Adrenal gland (tissue), 9 donors: ENCODE measurements at regions not wholly inside any gene's neighbourhood (a gene's known extent, or its start where the extent isn't known, plus 50 kb on each side); places are given as distances from the start of the nearest gene placed in this dataset.

ENCODE experiments used
- DNase-seq, 7 donors: peaks; one replicate each; pipeline ENCODE4 v3.0.0-alpha.2; 2019 to 2020
- H3K27ac ChIP-seq, 5 donors: fragments of 200-600 bp; sonication (generic) in 4 of 5; 1 replicate in 3 of 5; 2 replicates in 2 of 5; pipeline versions ENCODE4 v1.5.1 to v1.8.0; 2016 to 2020; ENCODE audit warnings: mild to moderate bottlenecking in 1 of 5
- H3K27me3 ChIP-seq: fragments of 200-600 bp; 2 replicates; pipeline ENCODE4 v1.8.0; 2021
- H3K36me3 ChIP-seq, 2 donors: fragments of 200-600 bp; replicated peaks in 1 of 2; 1 replicate in 1 of 2; 2 replicates in 1 of 2; pipeline versions ENCODE4 v1.5.1 to v1.8.0; 2018 to 2022
- H3K4me1 ChIP-seq, 2 donors: fragments of 200-600 bp; replicated peaks in 1 of 2; 1 replicate in 1 of 2; 2 replicates in 1 of 2; pipeline versions ENCODE4 v1.5.1 to v1.8.0; 2018 to 2021
- H3K4me3 ChIP-seq, 4 donors: fragments of 200-600 bp; sonication (generic) in 3 of 4; one replicate each; pipeline ENCODE4 v1.5.1; 2016 to 2018
- H3K9me3 ChIP-seq, 3 donors: fragments of 200-600 bp; sonication (generic) in 1 of 3; replicated peaks in 1 of 3; 1 replicate in 2 of 3; 2 replicates in 1 of 3; pipeline versions ENCODE4 v1.5.1 to v1.8.0; 2016 to 2021
- CTCF ChIP-seq, 6 experiments: fragments of 450-650 bp in 4 of 6; fragments of 200-600 bp in 2 of 6; sonication (generic) in 1 of 6; IDR thresholded peaks; 1 replicate in 5 of 6; 2 replicates in 1 of 6; pipeline versions ENCODE4 v1.5.1 to v1.8.0; 2016 to 2021; ENCODE audit warnings: antibody characterized with exemption in 6 of 6, mild to moderate bottlenecking in 2 of 6, moderate library complexity in 1 of 6
- POLR2A ChIP-seq, 2 donors: fragments of 450-650 bp; IDR thresholded peaks; one replicate each; pipeline ENCODE4 v1.6.1; 2017; ENCODE audit warnings: antibody characterized with exemption in 2 of 2, mild to moderate bottlenecking in 2 of 2, moderate library complexity in 1 of 2
- WGBS, 4 donors: extraction: QIAGEN DNeasy Blood & Tissue Kit in 2 of 4; methylation state at CpG; one replicate each; pipeline versions ENCODE4 v1.1.5 to v1.1.7; 2013 to 2017; 5-methylcytosine and 5-hydroxymethylcytosine counted together
- intact Hi-C, 2 donors: fragments of 100-400 bp; cut with DNase I; formaldehyde crosslinking; loops; one replicate each; pipeline versions ENCODE4 v1.14.1 to v1.15.0; 2022 to 2023
- donor health status: healthy with polysubstance abuse.
- donor health status: Bipolar disorder and iron deficiency.
- donor health status: DM: yes; HTN: yes; CAD: no.
- donor health status: DM: no; HTN: no; CAD: no.
- donor health status: DM: no; HTN: no; CAD: no.

- no peak for DNase-seq
Measured at GRCh38 chr9:94159069-94159939, 75.0 kb downstream of the PTPDC1 start.

GRCh38 chr9:94160594-94161501 lies 76.6 kb downstream of the PTPDC1 start:
- no peak overlapping the region for H3K27ac ChIP-seq
- no peaks in the 10 kb centered on the region for H3K36me3 ChIP-seq
- H3K9me3 ChIP-seq = no peaks in the 10 kb centered on the region
- intact Hi-C loops = no loop called here
- 90 to 94% (median 93%) methylated on average over 11 of the region's 11 CpGs for WGBS, 4 donors
- no peak overlapping the region for H3K4me3 ChIP-seq
- no peaks in the 10 kb centered on the region for H3K27me3 ChIP-seq
- H3K4me1 ChIP-seq = peaks cover 6 to 7% of the 10 kb centered on the region in 2 donors
- TF ChIP-seq POLR2A (IDR thresholded peaks at IDR 0.05) (no peak), CTCF (IDR thresholded peaks at IDR 0.05) (no peak)
- no peak for DNase-seq

More at GRCh38 chr9:94159069-94159939, 75.0 kb downstream of the PTPDC1 start:
- 69 to 90% (median 79%) methylated on average over 8 of the region's 8 CpGs for WGBS, 4 donors
- Histone ChIP-seq H3K27me3 (no peaks in the 10 kb centered on the region), H3K4me3 (no peak overlapping the region), H3K27ac (peak overlapping the region in 2 of 5 donors; percentile 34 to 66), H3K9me3 (no peaks in the 10 kb centered on the region), H3K4me1 (peaks cover 0 to 7% of the 10 kb centered on the region in 2 donors), H3K36me3 (no peaks in the 10 kb centered on the region)
- intact Hi-C loops = loop anchor here in 1 of 2 donors (10.0 kb wide), 1 partner anchor 45 kb away; no protein-coding TSS in a partner anchor
- TF ChIP-seq POLR2A (IDR thresholded peaks at IDR 0.05) = no peak
- TF ChIP-seq CTCF (IDR thresholded peaks at IDR 0.05) = no peak

- DNase-seq = no peak
- no peak overlapping the region for H3K4me3 ChIP-seq
- TF ChIP-seq CTCF (IDR thresholded peaks at IDR 0.05) (no peak), POLR2A (IDR thresholded peaks at IDR 0.05) (no peak)
- no peaks in the 10 kb centered on the region for H3K9me3 ChIP-seq
- no peaks in the 10 kb centered on the region for H3K36me3 ChIP-seq
- no peaks in the 10 kb centered on the region for H3K27me3 ChIP-seq
- intact Hi-C loops = no loop called here
- H3K4me1 ChIP-seq = peaks cover 6 to 7% of the 10 kb centered on the region in 2 donors
- WGBS, 4 donors = 89 to 91% (median 91%) methylated on average over 8 of the region's 8 CpGs
- no peak overlapping the region for H3K27ac ChIP-seq
Measured at GRCh38 chr9:94161673-94162072, 77.4 kb downstream of the PTPDC1 start.
